ENCODE measurements at regions not wholly inside any gene's neighbourhood (a gene's known extent, or its start where the extent isn't known, plus 50 kb on each side); places are given as distances from the start of the nearest gene placed in this dataset.

DNA sequence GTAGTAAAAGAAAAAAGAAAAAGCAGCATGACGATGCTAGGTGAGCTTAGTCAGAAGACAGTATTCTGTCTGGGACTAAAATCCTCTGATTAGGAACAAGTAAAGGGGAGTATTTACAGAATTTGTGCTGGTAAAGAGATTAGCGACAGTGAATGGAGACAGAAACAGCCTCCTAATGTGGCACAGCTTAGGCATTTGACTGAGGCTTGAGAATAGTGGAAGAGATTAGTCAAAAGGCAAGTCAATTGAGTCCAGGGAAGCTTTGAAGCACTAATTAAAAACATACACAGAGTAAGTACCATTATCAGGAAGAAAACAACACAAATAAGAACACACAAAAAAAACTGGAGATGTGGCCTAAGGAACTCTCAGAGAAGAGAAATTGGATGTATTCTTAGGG is 131.9 kb upstream of the CLEC14A start:
- no peak for DNase-seq (ENCODE audit: low read depth in 1 of 2, low spot score in 1 of 2)
- Histone ChIP-seq H3K4me3 (no peak overlapping the region), H3K4me1 (ENCODE audit: low read depth) (no peaks in the 10 kb centered on the region), H3K27ac (no peak overlapping the region), H3K27me3 (no peaks in the 10 kb centered on the region), H3K36me3 (no peaks in the 10 kb centered on the region), H3K9me3 (ENCODE audit: low read depth) (no peaks in the 10 kb centered on the region)
- TF ChIP-seq, protein P1, sequence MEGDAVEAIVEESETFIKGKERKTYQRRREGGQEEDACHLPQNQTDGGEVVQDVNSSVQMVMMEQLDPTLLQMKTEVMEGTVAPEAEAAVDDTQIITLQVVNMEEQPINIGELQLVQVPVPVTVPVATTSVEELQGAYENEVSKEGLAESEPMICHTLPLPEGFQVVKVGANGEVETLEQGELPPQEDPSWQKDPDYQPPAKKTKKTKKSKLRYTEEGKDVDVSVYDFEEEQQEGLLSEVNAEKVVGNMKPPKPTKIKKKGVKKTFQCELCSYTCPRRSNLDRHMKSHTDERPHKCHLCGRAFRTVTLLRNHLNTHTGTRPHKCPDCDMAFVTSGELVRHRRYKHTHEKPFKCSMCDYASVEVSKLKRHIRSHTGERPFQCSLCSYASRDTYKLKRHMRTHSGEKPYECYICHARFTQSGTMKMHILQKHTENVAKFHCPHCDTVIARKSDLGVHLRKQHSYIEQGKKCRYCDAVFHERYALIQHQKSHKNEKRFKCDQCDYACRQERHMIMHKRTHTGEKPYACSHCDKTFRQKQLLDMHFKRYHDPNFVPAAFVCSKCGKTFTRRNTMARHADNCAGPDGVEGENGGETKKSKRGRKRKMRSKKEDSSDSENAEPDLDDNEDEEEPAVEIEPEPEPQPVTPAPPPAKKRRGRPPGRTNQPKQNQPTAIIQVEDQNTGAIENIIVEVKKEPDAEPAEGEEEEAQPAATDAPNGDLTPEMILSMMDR (IDR thresholded peaks at IDR 0.05; ENCODE audit: low read depth, low read length) = no peak

DNA sequence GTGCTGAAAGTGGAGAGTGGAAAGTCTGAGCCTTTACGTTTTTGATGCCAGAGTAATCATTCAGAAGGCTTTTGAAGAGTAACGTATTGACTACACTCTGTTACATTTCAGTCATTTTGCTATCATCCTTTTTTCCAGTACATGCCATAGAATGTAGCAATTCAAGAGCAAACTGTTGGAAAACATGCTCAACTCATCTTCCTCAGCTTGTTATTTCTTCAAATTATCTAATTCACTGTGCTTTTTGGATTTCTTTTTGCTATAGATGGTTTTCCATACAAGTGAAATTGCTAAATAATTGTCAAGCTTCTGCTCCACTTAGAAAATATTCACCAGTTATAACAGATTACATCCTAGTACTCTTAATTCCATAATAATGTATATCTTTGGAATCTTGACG is 129.9 kb upstream of the CLEC14A start:
- Histone ChIP-seq H3K4me1 (ENCODE audit: low read depth) (no peaks in the 10 kb centered on the region), H3K36me3 (no peaks in the 10 kb centered on the region), H3K27ac (no peak overlapping the region), H3K9me3 (ENCODE audit: low read depth) (no peaks in the 10 kb centered on the region), H3K27me3 (no peaks in the 10 kb centered on the region), H3K4me3 (no peak overlapping the region)
- DNase-seq (ENCODE audit: low read depth in 1 of 2, low spot score in 1 of 2) = no peak
- TF ChIP-seq, protein P1 (IDR thresholded peaks at IDR 0.05; ENCODE audit: low read depth, low read length) = no peak

DNA sequence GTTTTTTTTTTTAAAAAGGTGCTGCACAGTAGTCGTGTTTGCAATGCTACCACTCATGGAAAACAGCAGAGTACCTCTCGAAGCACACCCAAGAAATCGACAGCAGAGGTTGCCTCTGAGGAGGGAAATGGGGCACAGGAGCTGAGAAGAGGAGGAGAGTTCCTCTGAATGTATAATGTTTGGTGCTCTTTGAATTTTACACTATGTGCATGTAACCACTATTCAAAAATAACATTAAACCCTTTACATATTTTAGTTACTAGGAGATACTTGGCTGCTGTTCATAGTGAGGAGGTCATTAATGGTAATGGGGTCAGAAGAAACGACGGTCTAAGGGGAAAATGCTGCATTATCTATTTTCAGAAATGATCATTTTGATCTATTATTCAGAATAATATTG is 129.4 kb upstream of the CLEC14A start:
- Histone ChIP-seq H3K9me3 (ENCODE audit: low read depth) (no peaks in the 10 kb centered on the region), H3K4me3 (no peak overlapping the region), H3K27me3 (no peaks in the 10 kb centered on the region), H3K27ac (no peak overlapping the region), H3K36me3 (no peaks in the 10 kb centered on the region), H3K4me1 (ENCODE audit: low read depth) (no peaks in the 10 kb centered on the region)
- no peak for DNase-seq (ENCODE audit: low read depth in 1 of 2, low spot score in 1 of 2)
- TF ChIP-seq, protein P1 (IDR thresholded peaks at IDR 0.05; ENCODE audit: low read depth, low read length) = no peak

DNA sequence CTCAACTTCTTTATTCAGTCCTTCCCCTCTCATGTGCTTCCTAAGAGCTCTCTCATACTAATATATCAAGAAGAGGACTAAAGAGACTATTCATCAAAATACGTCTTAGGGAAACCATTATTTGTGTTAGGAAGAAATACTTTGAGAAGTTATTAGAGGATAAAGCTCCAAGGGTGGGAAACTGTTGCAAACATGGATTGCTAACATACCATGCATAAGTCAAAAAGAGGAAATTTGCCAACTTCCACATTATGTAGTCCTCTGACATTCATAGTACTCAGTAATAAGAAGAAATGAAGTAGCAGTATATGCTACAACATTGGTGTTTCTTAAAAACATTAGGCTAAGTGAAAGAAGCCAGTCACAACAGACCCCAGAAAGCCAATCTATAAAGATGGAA is 128.8 kb upstream of the CLEC14A start:
- DNase-seq (ENCODE audit: low read depth in 1 of 2, low spot score in 1 of 2) = no peak
- no peaks in the 10 kb centered on the region for H3K36me3 ChIP-seq
- no peak overlapping the region for H3K4me3 ChIP-seq
- no peaks in the 10 kb centered on the region for H3K9me3 ChIP-seq (ENCODE audit: low read depth)
- no peaks in the 10 kb centered on the region for H3K27me3 ChIP-seq
- H3K27ac ChIP-seq = no peak overlapping the region
- TF ChIP-seq, protein P1 (IDR thresholded peaks at IDR 0.05; ENCODE audit: low read depth, low read length) = no peak
- H3K4me1 ChIP-seq (ENCODE audit: low read depth) = no peaks in the 10 kb centered on the region

DNA sequence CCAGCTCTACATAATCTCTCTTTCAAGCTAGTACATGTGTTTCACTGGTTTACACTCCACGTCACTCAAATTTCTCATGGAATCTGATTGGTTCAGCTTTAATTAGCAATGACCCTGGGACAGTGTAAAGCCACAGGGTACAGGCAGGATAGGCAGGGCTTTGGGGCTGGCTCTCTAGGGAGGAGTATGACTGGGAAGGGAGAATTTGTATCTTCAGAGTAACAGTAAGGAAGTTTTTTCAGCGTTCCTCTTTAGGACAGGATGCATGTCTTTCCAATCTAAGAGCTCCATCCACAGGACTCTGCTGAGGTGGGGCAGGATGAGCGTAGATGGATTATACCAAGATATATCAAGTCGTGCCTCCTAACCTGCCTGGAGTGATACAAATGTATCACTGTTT is 112.0 kb upstream of the CLEC14A start:
- Histone ChIP-seq H3K36me3 (no peaks in the 10 kb centered on the region), H3K27ac (no peak overlapping the region), H3K27me3 (no peaks in the 10 kb centered on the region), H3K4me1 (ENCODE audit: low read depth) (peaks cover 7% of the 10 kb centered on the region), H3K4me3 (no peak overlapping the region), H3K9me3 (ENCODE audit: low read depth) (no peaks in the 10 kb centered on the region)
- DNase-seq (ENCODE audit: low read depth in 1 of 2, low spot score in 1 of 2) = no peak
- TF ChIP-seq, protein P1 (IDR thresholded peaks at IDR 0.05; ENCODE audit: low read depth, low read length) = no peak

DNA sequence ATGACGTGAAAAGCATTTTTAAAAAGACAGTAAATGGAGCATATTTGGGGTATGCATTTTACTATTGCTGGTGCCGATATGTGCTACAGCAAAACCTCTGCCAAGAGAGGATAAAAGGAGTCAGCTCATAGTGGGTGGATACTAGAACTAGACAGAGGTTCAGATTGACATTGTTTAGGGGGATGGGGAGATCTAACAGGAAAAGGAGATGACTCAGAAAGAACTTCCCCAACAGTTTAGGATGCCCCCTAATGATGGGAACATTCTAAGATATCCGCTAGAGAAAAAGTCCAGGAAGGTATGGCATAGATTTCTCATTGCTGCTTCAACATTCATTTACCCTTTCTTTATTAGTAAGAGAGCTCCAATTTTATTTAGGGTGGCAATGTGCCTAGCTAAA is 110.5 kb upstream of the CLEC14A start:
- peaks cover 7% of the 10 kb centered on the region for H3K4me1 ChIP-seq (ENCODE audit: low read depth)
- TF ChIP-seq, protein P1 (IDR thresholded peaks at IDR 0.05; ENCODE audit: low read depth, low read length) = peak; percentile 3
- H3K27ac ChIP-seq = no peak overlapping the region
- no peak overlapping the region for H3K4me3 ChIP-seq
- H3K9me3 ChIP-seq (ENCODE audit: low read depth) = no peaks in the 10 kb centered on the region
- no peaks in the 10 kb centered on the region for H3K36me3 ChIP-seq
- DNase-seq (ENCODE audit: low read depth in 1 of 2, low spot score in 1 of 2) = peak in 1 of 2 donors; percentile 46
- H3K27me3 ChIP-seq = no peaks in the 10 kb centered on the region
